PFSK-1 (cell line): ENCODE measurements at regions not wholly inside any gene's neighbourhood (a gene's known extent, or its start where the extent isn't known, plus 50 kb on each side); places are given as distances from the start of the nearest gene placed in this dataset.

Source experiments
- FOXP2 ChIP-seq: optimal IDR thresholded peaks from 2 replicates; pipeline ENCODE3; 2011; ENCODE audit warnings: borderline replicate concordance, control low read depth, inconsistent platforms; ENCODE audit not compliant: insufficient read depth; ENCODE audit errors: extremely low read length, extremely low read depth
- POLR2AphosphoS5 ChIP-seq: IDR thresholded peaks from 2 replicates; pipeline ENCODE4 v1.6.1; 2012; ENCODE audit warnings: low read depth, mild to moderate bottlenecking, control low read depth, low read length, moderate library complexity
- REST ChIP-seq, 2 experiments: IDR thresholded peaks; 2 replicates each; pipeline versions ENCODE4 v1.6.1 to v1.8.0; 2011 to 2012; ENCODE audit warnings: low read depth in 2 of 2, low read length in 2 of 2, control low read depth in 1 of 2, inconsistent platforms in 1 of 2, mild to moderate bottlenecking in 1 of 2, moderate library complexity in 1 of 2; ENCODE audit not compliant: insufficient read depth in 1 of 2
- SIN3A ChIP-seq: IDR thresholded peaks from 2 replicates; pipeline ENCODE4 v1.6.1; 2012; ENCODE audit warnings: mild to moderate bottlenecking, low read length, moderate library complexity, borderline replicate concordance; ENCODE audit not compliant: insufficient read depth
- TAF1 ChIP-seq: IDR thresholded peaks from 2 replicates; pipeline ENCODE4 v1.6.1; 2012; ENCODE audit warnings: low read length, control low read depth, borderline replicate concordance; ENCODE audit not compliant: insufficient read depth

GRCh38 chr20:40868551-40869217 lies 159.9 kb upstream of the TOP1 start:
- TF ChIP-seq SIN3A (no peak), REST (IDR thresholded peaks at IDR 0.05; ENCODE audit: insufficient read depth in 1 of 2, low read depth in 2 of 2, low read length in 2 of 2) (no peak), POLR2AphosphoS5 (no peak), TAF1 (no peak), FOXP2 (no peak)
